H1 (cell line): ENCODE measurements at regions not wholly inside any gene's neighbourhood (a gene's known extent, or its start where the extent isn't known, plus 50 kb on each side); places are given as distances from the start of the nearest gene placed in this dataset.

Source experiments
- EP300 ChIP-seq, 2 experiments: IDR thresholded peaks; 1 replicate in 1 of 2; 2 replicates in 1 of 2; pipeline ENCODE4 v1.6.1; 2011 to 2012; ENCODE audit warnings: low read depth in 2 of 2, low read length in 2 of 2, mild to moderate bottlenecking in 2 of 2, borderline replicate concordance in 1 of 2, inconsistent platforms in 1 of 2, moderate library complexity in 1 of 2
- EZH2 ChIP-seq: fragments of 200-600 bp; sonication (generic); IDR thresholded peaks from 2 replicates; pipeline ENCODE4 v1.7.1; 2012; ENCODE audit warnings: low read depth, mild to moderate bottlenecking, moderate library complexity, low read length, inconsistent platforms; ENCODE audit not compliant: severe bottlenecking
- POLR2A ChIP-seq, 2 experiments: IDR thresholded peaks; 1 replicate in 1 of 2; 2 replicates in 1 of 2; pipeline ENCODE4 v1.6.1; 2011; ENCODE audit warnings: low read depth in 2 of 2, low read length in 2 of 2, mild to moderate bottlenecking in 2 of 2; ENCODE audit errors: control extremely low read depth in 1 of 2
- SP1 ChIP-seq: IDR thresholded peaks from 2 replicates; pipeline ENCODE4 v1.6.1; 2011; ENCODE audit warnings: low read depth, low read length
- TF ChIP-seq, protein P1 (sequence below), 3 experiments: IDR thresholded peaks; 1 replicate in 2 of 3; 2 replicates in 1 of 3; pipeline versions ENCODE4 v1.5.1 to v1.6.1; 2011; ENCODE audit warnings: low read length in 3 of 3, mild to moderate bottlenecking in 3 of 3, inconsistent platforms in 2 of 3, low read depth in 1 of 3, moderate library complexity in 1 of 3; ENCODE audit not compliant: insufficient read depth in 1 of 3; ENCODE audit errors: control extremely low read depth in 1 of 3

- TF ChIP-seq EP300 (IDR thresholded peaks at IDR 0.05; ENCODE audit: borderline replicate concordance in 1 of 2, low read depth in 2 of 2, low read length in 2 of 2) (no peak), POLR2A (IDR thresholded peaks at IDR 0.05; ENCODE audit: control extremely low read depth in 1 of 2, low read depth in 2 of 2, low read length in 2 of 2) (no peak), EZH2 (no peak), SP1 (no peak)
- TF ChIP-seq, protein P1, sequence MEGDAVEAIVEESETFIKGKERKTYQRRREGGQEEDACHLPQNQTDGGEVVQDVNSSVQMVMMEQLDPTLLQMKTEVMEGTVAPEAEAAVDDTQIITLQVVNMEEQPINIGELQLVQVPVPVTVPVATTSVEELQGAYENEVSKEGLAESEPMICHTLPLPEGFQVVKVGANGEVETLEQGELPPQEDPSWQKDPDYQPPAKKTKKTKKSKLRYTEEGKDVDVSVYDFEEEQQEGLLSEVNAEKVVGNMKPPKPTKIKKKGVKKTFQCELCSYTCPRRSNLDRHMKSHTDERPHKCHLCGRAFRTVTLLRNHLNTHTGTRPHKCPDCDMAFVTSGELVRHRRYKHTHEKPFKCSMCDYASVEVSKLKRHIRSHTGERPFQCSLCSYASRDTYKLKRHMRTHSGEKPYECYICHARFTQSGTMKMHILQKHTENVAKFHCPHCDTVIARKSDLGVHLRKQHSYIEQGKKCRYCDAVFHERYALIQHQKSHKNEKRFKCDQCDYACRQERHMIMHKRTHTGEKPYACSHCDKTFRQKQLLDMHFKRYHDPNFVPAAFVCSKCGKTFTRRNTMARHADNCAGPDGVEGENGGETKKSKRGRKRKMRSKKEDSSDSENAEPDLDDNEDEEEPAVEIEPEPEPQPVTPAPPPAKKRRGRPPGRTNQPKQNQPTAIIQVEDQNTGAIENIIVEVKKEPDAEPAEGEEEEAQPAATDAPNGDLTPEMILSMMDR (IDR thresholded peaks at IDR 0.05; ENCODE audit: control extremely low read depth in 1 of 3, insufficient read depth in 1 of 3, low read depth in 1 of 3, low read length in 3 of 3): no peak
Measured at GRCh38 chr6:4256969-4257368, 121.6 kb upstream of the ECI2 start.
